ENCODE measurements at regions not wholly inside any gene's neighbourhood (a gene's known extent, or its start where the extent isn't known, plus 50 kb on each side); places are given as distances from the start of the nearest gene placed in this dataset.

DNA sequence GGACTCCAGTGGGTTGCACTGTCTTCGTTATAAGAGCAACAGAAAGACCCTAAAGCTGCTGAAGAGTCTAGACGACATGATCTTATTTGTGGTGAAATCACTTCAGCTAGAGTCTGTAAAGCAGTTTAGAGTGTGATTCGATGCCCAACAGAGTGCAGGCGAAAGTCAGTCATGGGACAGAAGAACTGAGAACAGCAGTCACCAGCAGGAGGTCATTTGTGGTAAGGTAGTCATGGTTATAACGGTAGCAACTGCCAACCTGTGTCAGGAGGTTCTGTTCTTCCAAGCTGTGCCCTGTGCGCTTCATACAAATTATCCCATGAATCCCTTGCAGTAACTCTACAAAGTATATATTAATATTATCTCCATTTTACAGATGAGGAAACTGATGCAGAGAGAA lies 954.1 kb downstream of the AACS start:
- Histone ChIP-seq H3K27me3 (no peaks in the 10 kb centered on the region), H3K4me1 (ENCODE audit: low read depth) (no peaks in the 10 kb centered on the region), H3K36me3 (no peaks in the 10 kb centered on the region), H3K27ac (no peak overlapping the region), H3K9me3 (ENCODE audit: low read depth) (no peaks in the 10 kb centered on the region), H3K4me3 (no peak overlapping the region)
- no peak for DNase-seq (ENCODE audit: low read depth in 1 of 2, low spot score in 1 of 2)
- TF ChIP-seq, protein P1, sequence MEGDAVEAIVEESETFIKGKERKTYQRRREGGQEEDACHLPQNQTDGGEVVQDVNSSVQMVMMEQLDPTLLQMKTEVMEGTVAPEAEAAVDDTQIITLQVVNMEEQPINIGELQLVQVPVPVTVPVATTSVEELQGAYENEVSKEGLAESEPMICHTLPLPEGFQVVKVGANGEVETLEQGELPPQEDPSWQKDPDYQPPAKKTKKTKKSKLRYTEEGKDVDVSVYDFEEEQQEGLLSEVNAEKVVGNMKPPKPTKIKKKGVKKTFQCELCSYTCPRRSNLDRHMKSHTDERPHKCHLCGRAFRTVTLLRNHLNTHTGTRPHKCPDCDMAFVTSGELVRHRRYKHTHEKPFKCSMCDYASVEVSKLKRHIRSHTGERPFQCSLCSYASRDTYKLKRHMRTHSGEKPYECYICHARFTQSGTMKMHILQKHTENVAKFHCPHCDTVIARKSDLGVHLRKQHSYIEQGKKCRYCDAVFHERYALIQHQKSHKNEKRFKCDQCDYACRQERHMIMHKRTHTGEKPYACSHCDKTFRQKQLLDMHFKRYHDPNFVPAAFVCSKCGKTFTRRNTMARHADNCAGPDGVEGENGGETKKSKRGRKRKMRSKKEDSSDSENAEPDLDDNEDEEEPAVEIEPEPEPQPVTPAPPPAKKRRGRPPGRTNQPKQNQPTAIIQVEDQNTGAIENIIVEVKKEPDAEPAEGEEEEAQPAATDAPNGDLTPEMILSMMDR (IDR thresholded peaks at IDR 0.05; ENCODE audit: low read depth, low read length), result no peak

DNA sequence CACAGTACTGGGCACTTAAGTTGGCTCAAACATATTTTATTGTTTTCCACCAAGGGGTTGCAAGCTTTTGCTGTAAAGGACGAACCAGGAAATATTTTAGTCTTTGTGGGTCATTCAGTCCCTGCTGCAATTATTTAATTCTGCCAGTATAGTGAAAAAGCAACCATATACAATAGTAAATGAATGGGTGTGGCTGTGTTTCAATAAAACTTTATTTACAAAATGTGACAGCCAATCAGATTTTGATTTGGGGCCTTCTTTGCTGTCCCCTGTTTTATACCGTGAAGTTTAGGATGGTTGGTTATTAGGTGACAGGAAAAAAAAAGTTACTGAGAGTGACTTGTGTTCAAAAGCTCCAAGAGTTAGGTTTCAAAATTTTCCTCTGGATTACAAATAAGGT lies 956.4 kb downstream of the AACS start:
- H3K4me1 ChIP-seq (ENCODE audit: low read depth), result no peaks in the 10 kb centered on the region
- no peak overlapping the region for H3K4me3 ChIP-seq
- H3K9me3 ChIP-seq (ENCODE audit: low read depth), result no peaks in the 10 kb centered on the region
- no peak for DNase-seq (ENCODE audit: low read depth in 1 of 2, low spot score in 1 of 2)
- H3K36me3 ChIP-seq, result no peaks in the 10 kb centered on the region
- no peak overlapping the region for H3K27ac ChIP-seq
- TF ChIP-seq, protein P1 (IDR thresholded peaks at IDR 0.05; ENCODE audit: low read depth, low read length), result no peak
- H3K27me3 ChIP-seq, result no peaks in the 10 kb centered on the region

DNA sequence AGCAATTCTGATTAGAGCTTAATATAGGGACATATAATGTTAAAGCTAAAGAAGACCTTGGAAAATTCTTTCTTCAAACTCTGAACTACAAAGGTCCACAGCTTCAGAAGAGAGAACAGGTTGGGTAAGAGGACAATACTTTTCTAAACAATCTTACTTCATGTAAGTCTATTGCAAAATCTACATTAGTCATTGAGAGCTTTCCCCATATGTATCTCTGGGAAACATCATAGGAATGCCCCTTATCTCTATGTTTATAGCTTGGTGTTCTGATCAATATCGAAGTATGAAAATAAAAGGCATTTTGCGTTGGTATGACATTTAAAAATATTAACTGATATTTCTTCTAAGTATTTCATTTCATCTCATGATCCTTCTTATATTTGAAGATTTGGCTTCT lies 962.6 kb downstream of the AACS start:
- no peaks in the 10 kb centered on the region for H3K27me3 ChIP-seq
- TF ChIP-seq, protein P1 (IDR thresholded peaks at IDR 0.05; ENCODE audit: low read depth, low read length), result no peak
- H3K4me3 ChIP-seq, result no peak overlapping the region
- H3K9me3 ChIP-seq (ENCODE audit: low read depth), result no peaks in the 10 kb centered on the region
- H3K27ac ChIP-seq, result no peak overlapping the region
- DNase-seq (ENCODE audit: low read depth in 1 of 2, low spot score in 1 of 2), result no peak
- no peaks in the 10 kb centered on the region for H3K36me3 ChIP-seq
- H3K4me1 ChIP-seq (ENCODE audit: low read depth), result no peaks in the 10 kb centered on the region

DNA sequence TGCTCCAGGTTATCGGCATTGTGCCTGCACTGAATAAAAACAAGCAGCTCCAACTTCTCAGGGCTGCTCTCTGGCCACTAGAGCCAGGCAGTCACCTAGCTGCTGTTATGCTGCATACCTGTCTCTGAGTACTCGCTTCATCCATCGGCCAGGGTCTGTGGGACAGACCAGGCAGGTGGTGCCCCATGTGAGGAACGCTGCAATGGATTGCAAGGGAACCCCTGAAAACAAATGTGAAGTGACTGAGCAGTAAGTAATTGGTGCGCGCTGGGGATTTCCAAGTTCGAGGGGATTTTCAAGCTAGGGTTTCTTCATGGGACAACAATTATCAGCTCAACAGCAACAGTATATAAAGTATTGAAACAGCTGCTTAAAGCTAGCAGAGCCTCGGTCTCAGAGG lies 965.3 kb downstream of the AACS start:
- Histone ChIP-seq H3K36me3 (no peaks in the 10 kb centered on the region), H3K4me1 (ENCODE audit: low read depth) (no peaks in the 10 kb centered on the region), H3K9me3 (ENCODE audit: low read depth) (no peaks in the 10 kb centered on the region), H3K27ac (no peak overlapping the region), H3K27me3 (no peaks in the 10 kb centered on the region), H3K4me3 (no peak overlapping the region)
- no peak for DNase-seq (ENCODE audit: low read depth in 1 of 2, low spot score in 1 of 2)
- TF ChIP-seq, protein P1 (IDR thresholded peaks at IDR 0.05; ENCODE audit: low read depth, low read length), result no peak

DNA sequence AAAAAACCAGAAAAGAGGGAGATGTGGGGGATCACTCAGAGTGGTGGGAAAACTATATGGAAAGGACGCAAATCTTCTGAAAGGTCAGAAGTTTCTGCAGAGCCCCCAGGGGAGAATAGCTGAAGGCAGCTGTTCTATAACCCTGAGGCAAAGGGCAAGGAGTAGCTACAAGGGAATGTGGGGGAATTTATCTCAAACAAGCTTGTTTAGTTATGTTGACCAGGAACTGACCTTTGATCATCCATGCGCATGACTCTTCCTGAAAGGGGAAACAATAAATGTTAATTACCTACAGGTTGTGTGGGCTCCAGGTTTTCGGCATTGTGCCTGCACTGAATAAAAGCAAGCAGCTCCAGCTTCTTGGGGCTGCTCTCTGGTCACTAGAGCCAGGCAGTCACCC lies 968.5 kb downstream of the AACS start:
- Histone ChIP-seq H3K36me3 (no peaks in the 10 kb centered on the region), H3K9me3 (ENCODE audit: low read depth) (no peaks in the 10 kb centered on the region), H3K27ac (no peak overlapping the region), H3K4me3 (no peak overlapping the region), H3K4me1 (ENCODE audit: low read depth) (no peaks in the 10 kb centered on the region), H3K27me3 (no peaks in the 10 kb centered on the region)
- TF ChIP-seq, protein P1 (IDR thresholded peaks at IDR 0.05; ENCODE audit: low read depth, low read length), result no peak
- no peak for DNase-seq (ENCODE audit: low read depth in 1 of 2, low spot score in 1 of 2)

DNA sequence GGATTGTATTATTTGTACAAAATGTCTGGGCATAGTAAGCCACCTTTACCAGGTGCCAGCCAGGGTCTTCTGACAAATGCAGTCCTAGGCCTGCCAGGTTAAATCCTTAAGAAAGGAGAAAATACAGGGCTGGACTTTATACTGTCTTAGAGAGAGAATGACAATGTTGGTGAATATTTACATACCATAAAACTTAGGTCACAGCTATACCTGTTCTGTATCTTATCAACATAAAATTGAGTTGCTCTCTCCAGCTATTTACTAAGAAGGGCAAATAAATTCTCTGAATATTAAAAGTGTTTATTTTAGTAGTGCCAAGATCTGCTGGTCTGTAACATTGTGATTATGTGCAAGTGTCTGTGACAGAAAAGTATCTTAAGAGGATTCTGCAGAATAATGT lies 971.1 kb downstream of the AACS start:
- H3K4me1 ChIP-seq (ENCODE audit: low read depth), result no peaks in the 10 kb centered on the region
- no peak overlapping the region for H3K27ac ChIP-seq
- TF ChIP-seq, protein P1 (IDR thresholded peaks at IDR 0.05; ENCODE audit: low read depth, low read length), result no peak
- no peak overlapping the region for H3K4me3 ChIP-seq
- no peaks in the 10 kb centered on the region for H3K9me3 ChIP-seq (ENCODE audit: low read depth)
- no peak for DNase-seq (ENCODE audit: low read depth in 1 of 2, low spot score in 1 of 2)
- H3K36me3 ChIP-seq, result no peaks in the 10 kb centered on the region
- no peaks in the 10 kb centered on the region for H3K27me3 ChIP-seq
